NCI-H1092 (cell line): ENCODE measurements at regions not wholly inside any gene's neighbourhood (a gene's known extent, or its start where the extent isn't known, plus 50 kb on each side); places are given as distances from the start of the nearest gene placed in this dataset.

Source experiments
- DNase-seq: peaks from one replicate; lab custom pipeline; 2025; lab: John Stamatoyannopoulos, UW

DNA sequence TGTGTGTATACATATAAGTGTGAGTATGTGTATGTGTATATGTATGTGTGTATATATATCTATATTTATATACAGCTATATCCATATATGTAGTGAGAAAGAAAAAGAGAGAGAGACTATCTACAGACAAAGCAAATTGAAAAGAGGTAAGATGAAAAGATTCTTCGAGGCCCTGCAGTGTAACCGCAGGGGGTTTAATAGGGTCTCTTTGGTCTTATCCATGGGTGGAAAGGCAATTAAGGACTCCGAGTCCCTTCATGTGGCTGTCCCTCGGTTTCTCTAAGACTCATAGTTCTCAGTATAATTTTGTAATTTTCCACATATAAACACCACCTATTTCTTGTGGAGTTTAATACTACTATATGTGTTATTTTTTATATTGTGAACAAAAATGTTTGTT, 50.6 kb upstream of the JAZF1 start:
- DNase-seq: no peak

DNA sequence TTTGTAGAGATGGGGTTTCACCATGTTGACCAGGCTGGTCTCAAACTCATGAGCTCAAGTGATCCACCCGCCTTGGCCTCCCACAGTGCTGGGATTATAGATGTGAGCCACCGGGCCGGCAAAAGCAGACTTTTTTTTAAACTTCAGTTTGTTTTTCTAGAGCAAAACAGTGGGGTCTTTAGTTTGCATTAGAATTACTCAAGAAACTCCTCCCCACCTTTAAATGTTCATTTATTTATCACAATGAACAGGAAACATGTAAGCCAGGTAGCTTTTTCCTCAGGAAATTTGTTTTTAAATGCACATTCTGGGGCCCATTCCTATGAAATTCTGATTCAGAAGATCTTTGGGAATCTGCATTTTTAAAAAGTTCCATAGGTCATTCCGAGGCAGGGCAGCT, 56.0 kb upstream of the JAZF1 start:
- no peak for DNase-seq

DNA sequence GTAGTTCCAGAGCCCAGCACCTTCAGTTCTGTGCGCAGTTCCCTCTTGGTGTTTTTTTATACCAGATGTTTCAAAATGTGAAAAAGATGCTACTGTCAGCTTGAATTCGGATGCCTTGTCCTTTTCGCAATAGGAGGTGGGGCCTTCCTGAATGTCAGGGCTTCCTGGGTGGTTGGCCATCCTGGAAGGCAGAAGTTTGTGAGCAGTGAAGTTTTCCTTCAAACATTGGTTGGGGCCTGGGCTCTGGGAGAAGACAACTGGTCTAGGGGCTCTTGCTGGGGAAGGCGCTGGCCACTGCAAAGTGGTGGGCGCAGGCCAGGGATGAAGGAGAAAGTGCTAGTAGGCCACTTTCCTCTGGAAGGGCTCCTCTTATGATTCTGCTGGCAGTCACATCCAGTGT, 56.8 kb upstream of the JAZF1 start:
- DNase-seq: no peak

- DNase-seq: no peak
Measured at GRCh38 chr7:28239823-28240204, 59.2 kb upstream of the JAZF1 start.

DNA sequence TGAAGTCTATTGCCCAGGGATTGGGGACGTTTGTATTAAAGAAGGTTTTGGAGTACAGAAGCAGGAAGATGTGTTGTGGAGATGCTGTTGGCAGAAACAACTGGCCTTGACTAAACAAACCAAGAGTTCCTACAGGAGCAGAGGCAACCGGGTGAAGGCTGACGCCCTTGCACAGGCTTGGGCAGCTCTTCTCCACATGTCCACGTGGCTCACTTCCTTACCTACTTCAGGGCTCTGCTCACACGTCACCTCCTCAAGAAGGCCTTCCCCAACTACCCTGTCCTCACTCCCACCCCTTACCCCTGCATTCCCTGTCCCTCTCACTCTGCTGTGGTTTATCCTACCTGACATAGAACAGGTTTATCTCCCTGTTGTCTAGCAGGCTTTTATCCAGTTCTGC, 59.9 kb upstream of the JAZF1 start:
- DNase-seq: no peak

GRCh38 chr7:28243861-28244260, 63.3 kb upstream of the JAZF1 start:
- DNase-seq: no peak

DNA sequence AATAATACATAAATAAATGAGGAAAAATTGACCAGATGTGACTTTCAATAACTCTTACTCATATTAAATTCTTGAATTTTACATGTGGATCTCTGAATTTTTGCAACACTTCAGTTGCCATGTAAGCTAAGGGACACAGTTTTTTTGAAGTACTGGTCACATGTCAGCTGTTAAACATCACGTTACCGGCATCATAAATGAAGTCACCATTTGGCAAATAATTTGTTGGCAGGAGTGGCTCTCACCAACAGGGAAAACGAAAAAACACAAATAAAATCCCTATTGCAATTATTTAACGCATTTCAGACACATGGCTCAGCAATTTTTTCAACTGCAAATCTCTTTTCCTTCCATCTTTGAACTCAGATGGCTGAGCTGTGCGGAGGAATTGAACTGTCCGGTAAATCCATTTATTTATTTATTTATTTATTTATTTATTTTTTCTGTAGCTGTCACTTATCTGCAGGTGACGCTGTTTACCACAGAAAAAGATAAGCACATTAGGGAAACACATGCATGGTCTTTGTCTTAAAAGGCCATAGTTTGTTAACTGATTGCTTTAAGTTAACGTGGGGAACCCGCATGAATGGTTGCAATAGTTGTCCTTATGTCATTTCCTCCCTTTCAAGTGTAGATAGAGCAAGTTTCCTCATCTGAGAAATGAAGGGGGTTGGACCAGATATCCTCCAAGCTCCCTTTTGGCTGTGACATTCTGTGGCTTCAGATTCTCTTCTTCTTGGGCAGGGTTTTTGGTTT, 64.7 kb upstream of the JAZF1 start:
- no peak for DNase-seq

DNA sequence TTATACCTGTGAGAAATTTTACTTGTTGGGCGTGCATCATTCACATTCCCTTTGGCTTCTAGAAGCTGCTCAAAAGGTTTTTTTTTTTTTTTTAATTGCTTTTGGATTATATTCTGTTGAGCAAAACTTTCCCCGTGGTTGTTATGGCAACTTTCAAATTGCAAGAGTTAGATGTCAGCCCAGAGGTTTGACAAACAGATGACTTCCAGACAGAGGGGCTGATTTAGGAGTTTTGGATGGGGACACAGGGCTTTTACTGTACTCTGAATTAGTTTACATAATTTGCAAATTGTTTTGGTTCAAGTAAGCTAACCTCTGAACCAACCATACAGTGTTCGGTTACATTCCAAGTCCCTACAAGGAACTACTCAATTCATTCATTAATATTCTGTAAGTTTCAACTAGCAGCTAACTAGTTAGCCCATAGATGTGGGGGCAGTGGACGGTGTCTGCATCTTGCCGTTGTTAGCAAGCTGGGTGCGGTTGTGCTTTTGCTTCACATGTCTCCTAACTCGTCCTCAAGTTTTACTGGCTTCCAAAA, 66.4 kb upstream of the JAZF1 start:
- DNase-seq: no peak

GRCh38 chr7:28258240-28258639, 77.6 kb upstream of the JAZF1 start:
- no peak for DNase-seq

- DNase-seq: no peak
Measured at GRCh38 chr7:28260969-28261368, 80.4 kb upstream of the JAZF1 start.

DNA sequence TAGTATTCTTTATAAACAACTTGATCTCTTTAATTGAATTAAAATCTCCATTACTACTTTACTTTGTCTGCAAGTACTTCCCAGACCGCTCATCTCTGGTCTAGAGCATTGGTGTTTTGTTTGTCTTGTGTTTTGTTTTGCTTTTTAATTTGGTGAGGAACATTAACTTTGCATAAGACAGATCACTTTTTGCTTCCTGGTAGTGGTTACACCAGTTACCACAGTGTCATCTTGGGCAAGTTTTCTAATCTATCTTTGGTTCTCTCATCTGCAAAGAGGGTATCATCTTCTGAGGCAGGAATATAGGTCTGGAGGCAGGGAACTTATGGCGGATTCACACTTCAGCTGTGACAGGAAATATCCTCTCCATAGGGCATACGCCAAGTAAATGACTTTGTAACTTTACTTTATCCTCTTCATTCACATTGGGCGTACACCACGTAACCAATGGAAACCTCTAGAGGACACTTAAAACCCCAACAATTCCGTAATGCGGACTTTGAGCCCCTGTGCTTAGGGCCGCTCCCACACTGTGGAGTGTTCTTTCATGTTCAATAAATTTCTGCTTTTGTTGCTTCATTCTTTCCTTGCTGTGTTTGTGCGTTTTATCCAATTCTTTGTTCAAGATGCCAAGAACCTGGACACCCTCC, 83.2 kb upstream of the JAZF1 start:
- no peak for DNase-seq

GRCh38 chr7:28266402-28266801, 85.8 kb upstream of the JAZF1 start:
- DNase-seq: no peak

- DNase-seq: no peak
Measured at GRCh38 chr7:28267012-28267411, 86.4 kb upstream of the JAZF1 start.

DNA sequence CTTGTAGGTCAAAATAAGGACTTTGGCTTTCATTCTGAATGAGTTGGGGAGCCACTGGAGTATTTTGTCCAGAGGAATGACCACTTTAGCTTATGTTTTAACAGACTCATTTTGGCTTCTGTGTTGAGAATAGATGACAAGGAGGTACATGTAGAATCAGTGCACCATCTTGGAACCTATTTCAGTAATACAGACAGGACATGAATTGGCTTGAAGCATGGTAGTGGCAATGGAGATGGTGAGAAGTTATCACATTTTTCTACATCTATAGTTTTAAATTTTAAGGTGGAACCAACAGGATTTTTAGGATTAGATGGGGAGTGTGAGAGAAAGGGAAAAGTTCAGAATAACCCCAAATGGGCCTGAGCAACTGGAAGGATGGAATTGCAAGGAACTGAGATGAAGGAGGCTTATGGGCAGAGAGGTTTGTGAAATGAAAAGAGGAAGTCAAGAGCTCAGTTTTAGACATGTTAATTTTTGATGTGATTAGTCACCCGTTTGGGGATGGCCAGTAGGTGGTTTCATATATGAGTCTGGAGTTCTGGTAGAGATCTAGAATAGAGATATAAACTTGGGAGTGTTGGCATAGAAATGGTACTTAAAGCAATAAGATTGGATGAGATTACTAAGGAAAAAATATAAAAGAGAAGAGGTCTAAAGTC, 89.2 kb upstream of the JAZF1 start:
- DNase-seq: no peak

GRCh38 chr7:28270536-28270935, 89.9 kb upstream of the JAZF1 start:
- DNase-seq: no peak

GRCh38 chr7:28272461-28272877, 91.9 kb upstream of the JAZF1 start:
- peak; percentile 24 for DNase-seq

DNA sequence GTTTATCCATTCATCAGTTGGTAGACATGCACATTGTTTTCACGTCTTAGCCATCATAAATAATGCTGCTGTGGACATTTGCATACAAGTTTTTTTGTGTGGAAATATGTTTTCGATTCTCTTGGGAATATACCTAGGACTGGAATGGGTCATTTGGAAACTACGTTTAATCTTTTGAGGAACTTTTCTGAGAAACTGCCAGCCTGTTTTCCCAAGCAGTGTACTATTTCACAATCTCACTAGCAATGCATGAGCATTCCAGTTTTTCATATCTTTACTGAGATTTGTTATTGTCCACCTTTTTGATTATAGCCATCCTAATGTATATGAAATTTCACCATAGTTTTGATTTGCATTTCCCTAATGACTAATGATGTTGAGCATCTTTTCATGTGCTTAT, 95.7 kb upstream of the JAZF1 start:
- no peak for DNase-seq

DNA sequence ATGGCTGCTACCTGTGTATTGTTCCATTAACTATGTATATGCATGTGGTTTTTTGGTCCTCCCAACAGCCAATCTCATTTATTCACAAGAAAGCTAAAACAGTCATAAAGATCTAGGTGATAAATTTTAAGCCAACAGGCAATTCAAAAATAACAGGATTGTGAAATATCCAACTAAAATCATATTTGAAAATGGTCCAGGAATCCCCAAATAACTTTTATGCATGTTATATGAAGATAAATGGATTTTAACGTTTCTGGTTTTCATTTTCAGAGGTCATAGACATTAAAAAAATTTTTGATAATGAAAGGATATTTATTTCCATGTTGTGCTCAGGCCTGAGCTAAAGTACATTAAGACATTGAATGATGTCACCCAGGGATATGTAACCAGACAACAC, 96.8 kb upstream of the JAZF1 start:
- no peak for DNase-seq

DNA sequence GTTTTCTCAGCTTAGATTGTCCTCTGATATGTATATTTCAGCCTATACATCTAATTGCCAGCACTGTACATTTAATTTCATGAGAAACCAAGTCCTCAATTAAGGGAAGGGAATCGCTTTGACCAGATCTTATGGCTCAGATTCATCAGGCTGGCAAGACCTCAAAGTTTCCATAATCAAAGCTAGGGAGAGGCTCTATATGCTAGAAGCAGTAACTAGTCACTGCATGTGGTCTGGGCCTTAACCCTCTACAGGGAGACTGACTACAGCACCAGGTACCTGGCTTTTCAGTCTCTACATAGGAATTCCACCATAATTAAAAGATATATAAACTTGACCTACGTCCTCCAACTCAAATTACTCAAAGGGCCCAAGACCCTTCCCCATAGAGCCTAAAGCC, 97.4 kb upstream of the JAZF1 start:
- no peak for DNase-seq

GRCh38 chr7:28280516-28280915, 99.9 kb upstream of the JAZF1 start:
- DNase-seq: no peak

DNA sequence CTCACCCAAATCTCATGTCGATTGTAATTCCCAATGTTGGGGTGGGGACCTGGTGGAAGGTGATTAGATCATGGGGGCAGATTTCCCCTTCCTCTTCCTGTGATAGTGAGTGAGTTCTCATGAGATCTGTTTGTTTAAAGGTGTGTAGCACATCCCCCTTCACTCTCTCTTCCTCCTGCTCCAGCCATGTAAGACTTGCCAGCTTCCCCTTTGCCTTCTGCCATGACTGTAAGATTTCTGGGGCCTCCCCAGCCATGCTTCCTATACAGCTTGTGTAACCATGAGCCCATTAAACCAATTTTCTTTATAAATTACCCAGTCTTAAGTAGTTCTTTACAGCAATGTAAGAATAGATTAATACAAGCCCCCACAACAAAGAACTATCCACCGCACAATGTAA, 109.9 kb upstream of the JAZF1 start:
- DNase-seq: no peak

DNA sequence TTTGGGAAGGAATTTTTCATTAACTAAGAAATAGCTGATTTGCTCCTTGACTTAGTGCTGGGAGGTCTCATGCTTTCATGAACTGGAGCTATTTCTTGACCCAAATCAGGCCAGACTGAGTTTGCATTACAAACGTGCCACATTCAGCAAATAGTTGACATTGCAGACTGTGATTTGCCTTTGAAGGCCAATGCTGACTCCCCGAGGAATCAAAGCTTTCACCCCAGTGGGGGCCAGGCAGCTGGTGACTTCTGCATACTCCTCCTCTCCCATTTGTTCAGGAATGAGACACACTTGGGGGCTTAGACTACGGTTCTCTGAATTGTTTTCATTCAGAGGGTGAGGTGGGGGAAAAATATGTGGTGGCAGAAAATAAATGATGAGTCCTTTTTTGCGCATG, 111.0 kb upstream of the JAZF1 start:
- no peak for DNase-seq

- DNase-seq: no peak
Measured at GRCh38 chr7:28292834-28293526, 112.4 kb upstream of the JAZF1 start.
